GM12891 (cell line): ENCODE measurements at regions not wholly inside any gene's neighbourhood (a gene's known extent, or its start where the extent isn't known, plus 50 kb on each side); places are given as distances from the start of the nearest gene placed in this dataset.

ENCODE experiments used
- POLR2A ChIP-seq: IDR thresholded peaks from 2 replicates; pipeline ENCODE4 v1.6.1; 2011; ENCODE audit warnings: low read depth, low read length, control low read depth
- POLR2AphosphoS5 ChIP-seq: IDR thresholded peaks from 2 replicates; pipeline ENCODE4 v1.6.1; 2011; ENCODE audit warnings: low read depth, low read length, control low read depth
- POU2F2 ChIP-seq: IDR thresholded peaks from 2 replicates; pipeline ENCODE4 v1.6.1; 2011; ENCODE audit warnings: low read depth, mild to moderate bottlenecking, control low read depth, low read length, moderate library complexity
- TAF1 ChIP-seq: IDR thresholded peaks from 2 replicates; pipeline ENCODE4 v1.6.1; 2011; ENCODE audit warnings: low read depth, low read length, control low read depth

DNA sequence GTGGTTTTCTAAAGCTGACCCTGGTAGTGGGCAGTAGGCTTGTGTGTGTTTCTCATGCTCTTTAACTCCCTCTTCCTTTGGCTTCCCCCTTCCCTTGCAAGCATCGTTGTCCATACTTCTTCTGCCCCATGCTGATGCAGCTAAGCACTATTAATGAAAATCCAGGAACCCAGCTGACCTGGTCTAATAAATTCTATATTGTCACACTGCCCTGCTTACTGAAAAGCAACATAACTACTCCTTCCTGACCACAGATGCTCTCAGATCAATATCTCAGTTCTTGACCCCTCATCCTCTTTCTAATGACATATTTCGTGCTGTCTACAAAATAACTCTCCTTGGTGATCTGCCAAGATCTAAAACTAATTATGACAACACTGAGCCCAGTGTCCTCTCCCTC lies 405.5 kb downstream of the EFNA5 start:
- TF ChIP-seq TAF1 (no peak), POLR2A (no peak), POLR2AphosphoS5 (no peak), POU2F2 (no peak)
